Spleen (tissue), 11 donors: ENCODE measurements at regions not wholly inside any gene's neighbourhood (a gene's known extent, or its start where the extent isn't known, plus 50 kb on each side); places are given as distances from the start of the nearest gene placed in this dataset.

Source experiments
- DNase-seq: peaks from one replicate; pipeline ENCODE4 v3.0.0-alpha.2; 2020
- H3K27ac ChIP-seq, 8 donors: fragments of 200-600 bp; sonication (generic) in 7 of 8; 1 replicate in 4 of 8; 2 replicates in 4 of 8; pipeline versions ENCODE4 v1.5.0 to v1.8.0; 2016 to 2021; ENCODE audit warnings: inconsistent platforms in 4 of 8, mild to moderate bottlenecking in 4 of 8, moderate library complexity in 1 of 8
- H3K27me3 ChIP-seq, 7 donors: fragments of 200-600 bp; sonication (generic) in 6 of 7; replicated peaks in 1 of 7; 1 replicate in 4 of 7; 2 replicates in 3 of 7; pipeline versions ENCODE4 v1.5.0 to v1.8.0; 2016 to 2021; ENCODE audit warnings: inconsistent platforms in 3 of 7, mild to moderate bottlenecking in 1 of 7
- H3K36me3 ChIP-seq, 6 donors: fragments of 200-600 bp; sonication (generic) in 5 of 6; 1 replicate in 4 of 6; 2 replicates in 2 of 6; pipeline versions ENCODE4 v1.5.0 to v1.8.0; 2016 to 2021; ENCODE audit warnings: inconsistent platforms in 2 of 6
- H3K4me1 ChIP-seq, 6 donors: fragments of 200-600 bp; sonication (generic) in 5 of 6; 1 replicate in 3 of 6; 2 replicates in 3 of 6; pipeline versions ENCODE4 v1.5.0 to v1.8.0; 2016 to 2021; ENCODE audit warnings: inconsistent platforms in 3 of 6
- H3K4me3 ChIP-seq, 8 donors: fragments of 200-600 bp; sonication (generic) in 7 of 8; 1 replicate in 4 of 8; 2 replicates in 4 of 8; pipeline versions ENCODE4 v1.5.0 to v1.8.0; 2016 to 2021; ENCODE audit warnings: inconsistent platforms in 4 of 8, mild to moderate bottlenecking in 4 of 8, moderate library complexity in 2 of 8
- H3K9me3 ChIP-seq, 8 donors: fragments of 200-600 bp; sonication (generic) in 7 of 8; 1 replicate in 4 of 8; 2 replicates in 4 of 8; pipeline versions ENCODE4 v1.5.0 to v1.8.0; 2016 to 2021; ENCODE audit warnings: inconsistent platforms in 4 of 8
- CTCF ChIP-seq, 11 experiments: fragments of 200-600 bp in 7 of 11; fragments of 450-650 bp in 4 of 11; sonication (generic) in 4 of 11; IDR thresholded peaks in 8 of 11; conservative IDR thresholded peaks in 3 of 11; 1 replicate in 7 of 11; 2 replicates in 4 of 11; pipeline versions ENCODE4 v1.4.0 to v1.8.0; 2016 to 2021; ENCODE audit warnings: antibody characterized with exemption in 11 of 11, inconsistent platforms in 4 of 11, mild to moderate bottlenecking in 1 of 11
- POLR2A ChIP-seq, 3 donors: fragments of 450-650 bp; IDR thresholded peaks; one replicate each; pipeline ENCODE4 v1.5.1; 2017; ENCODE audit warnings: antibody characterized with exemption in 3 of 3, mild to moderate bottlenecking in 1 of 3
- POLR2AphosphoS5 ChIP-seq, 3 donors: sonication (generic); formaldehyde crosslinking; IDR thresholded peaks; one replicate each; pipeline ENCODE4 v1.5.1; 2017; ENCODE audit warnings: antibody characterized with exemption in 3 of 3
- WGBS, 5 donors: extraction: QIAGEN DNeasy Blood & Tissue Kit in 3 of 5; methylation state at CpG; one replicate each; pipeline versions ENCODE4 v1.1.5 to v1.1.7; 2013 to 2018; 5-methylcytosine and 5-hydroxymethylcytosine counted together
- intact Hi-C: fragments of 100-400 bp; cut with DNase I; formaldehyde crosslinking; loops from one replicate; pipeline ENCODE4 v1.15.0; 2023; ENCODE audit warnings: low total_unique reads
- donor health status: healthy with polysubstance abuse.
- donor health status: DM: no; HTN: no; CAD: no; lungs with moderate emphysema.
- donor health status: DM: no; HTN: no; CAD: no.
- donor health status: Bipolar disorder and iron deficiency.
- donor health status: healthy.
- donor health status: DM: no; HTN: no; CAD: no.
- donor health status: DM: yes; HTN: yes; CAD: no.

DNA sequence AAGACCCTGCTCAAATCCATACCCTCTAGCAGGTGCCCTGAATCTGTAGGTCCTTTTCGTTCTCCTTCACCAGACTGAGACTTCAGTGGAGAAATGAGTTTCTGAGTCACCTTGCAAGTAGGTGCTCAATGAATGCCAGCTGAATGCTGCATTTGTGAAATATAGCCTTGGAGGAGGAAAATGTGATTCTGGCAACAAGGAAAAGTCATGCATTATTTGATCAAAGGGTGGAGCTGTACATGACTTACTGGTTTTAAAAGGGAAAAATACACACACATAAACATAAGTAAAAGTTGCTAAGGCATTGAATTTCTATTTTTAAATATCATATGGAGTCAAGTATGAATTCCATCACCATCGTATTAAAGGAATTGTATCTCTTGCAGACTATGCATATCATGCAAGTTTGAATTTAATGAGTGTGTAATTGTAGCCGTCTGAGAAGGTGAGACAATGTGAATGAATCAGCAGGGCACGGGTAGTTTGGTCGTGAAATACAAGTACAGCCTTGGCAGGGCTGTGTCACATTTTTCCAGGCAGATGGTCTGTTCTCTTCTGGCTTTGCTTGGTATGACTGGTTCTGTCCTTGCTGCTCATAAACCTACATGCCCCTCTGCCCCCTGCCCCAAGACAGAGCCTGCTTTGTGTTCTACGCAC is 160.8 kb downstream of the COL6A3 start:
- intact Hi-C loops = no loop called here
- H3K27ac ChIP-seq = peak overlapping the region in 1 of 8 donors; percentile 43
- no peaks in the 10 kb centered on the region for H3K36me3 ChIP-seq
- no peaks in the 10 kb centered on the region for H3K9me3 ChIP-seq
- DNase-seq = no peak
- 82 to 93% (median 86%) methylated on average over 6 of the region's 6 CpGs for WGBS, 5 donors
- no peak for TF ChIP-seq POLR2AphosphoS5 (IDR thresholded peaks at IDR 0.05)
- no peak for TF ChIP-seq POLR2A (IDR thresholded peaks at IDR 0.05)
- TF ChIP-seq CTCF (IDR thresholded peaks at IDR 0.05 in 8 of 11, conservative IDR thresholded peaks at IDR 0.05 in 3 of 11) = no peak
- peaks cover 0 to 29% (median 0%) of the 10 kb centered on the region in 7 donors for H3K27me3 ChIP-seq
- no peak overlapping the region for H3K4me3 ChIP-seq
- H3K4me1 ChIP-seq = peaks cover 0 to 12% (median 6%) of the 10 kb centered on the region in 6 donors

DNA sequence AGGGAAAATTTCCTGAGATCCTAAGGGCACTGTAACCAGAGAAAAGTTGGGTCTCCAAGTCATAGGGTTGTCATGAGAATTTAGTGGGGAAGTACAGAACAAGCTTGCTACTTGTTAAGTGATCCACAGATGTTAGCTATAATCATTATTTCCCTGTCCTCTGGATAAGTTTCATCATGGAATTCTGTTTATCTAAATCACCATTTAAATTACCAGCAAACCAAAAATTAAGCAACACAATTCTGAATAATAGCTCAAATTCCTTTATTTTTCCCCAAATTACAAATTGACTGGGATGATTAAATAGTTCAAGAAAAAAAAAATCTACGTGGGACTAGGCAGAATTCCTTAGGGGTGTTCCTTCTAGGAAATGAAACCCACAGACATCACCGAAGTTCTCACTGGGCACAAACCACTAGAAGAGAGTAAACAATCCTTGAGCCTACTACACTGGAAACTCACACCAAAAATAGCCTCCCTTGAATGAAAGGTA is 159.5 kb downstream of the COL6A3 start:
- 38 to 54% (median 51%) methylated on average over 2 of the region's 2 CpGs for WGBS, 5 donors
- H3K27me3 ChIP-seq = peaks cover 0 to 25% (median 0%) of the 10 kb centered on the region in 7 donors
- intact Hi-C loops = no loop called here
- H3K36me3 ChIP-seq = no peaks in the 10 kb centered on the region
- H3K9me3 ChIP-seq = no peaks in the 10 kb centered on the region
- H3K4me3 ChIP-seq = no peak overlapping the region
- TF ChIP-seq POLR2A (IDR thresholded peaks at IDR 0.05) = no peak
- no peak for TF ChIP-seq CTCF (IDR thresholded peaks at IDR 0.05 in 8 of 11, conservative IDR thresholded peaks at IDR 0.05 in 3 of 11)
- TF ChIP-seq POLR2AphosphoS5 (IDR thresholded peaks at IDR 0.05) = no peak
- peaks cover 0 to 21% (median 7%) of the 10 kb centered on the region in 6 donors for H3K4me1 ChIP-seq
- DNase-seq = no peak
- peak overlapping the region in 3 of 8 donors; percentile 8 to 43 (median 26) for H3K27ac ChIP-seq

DNA sequence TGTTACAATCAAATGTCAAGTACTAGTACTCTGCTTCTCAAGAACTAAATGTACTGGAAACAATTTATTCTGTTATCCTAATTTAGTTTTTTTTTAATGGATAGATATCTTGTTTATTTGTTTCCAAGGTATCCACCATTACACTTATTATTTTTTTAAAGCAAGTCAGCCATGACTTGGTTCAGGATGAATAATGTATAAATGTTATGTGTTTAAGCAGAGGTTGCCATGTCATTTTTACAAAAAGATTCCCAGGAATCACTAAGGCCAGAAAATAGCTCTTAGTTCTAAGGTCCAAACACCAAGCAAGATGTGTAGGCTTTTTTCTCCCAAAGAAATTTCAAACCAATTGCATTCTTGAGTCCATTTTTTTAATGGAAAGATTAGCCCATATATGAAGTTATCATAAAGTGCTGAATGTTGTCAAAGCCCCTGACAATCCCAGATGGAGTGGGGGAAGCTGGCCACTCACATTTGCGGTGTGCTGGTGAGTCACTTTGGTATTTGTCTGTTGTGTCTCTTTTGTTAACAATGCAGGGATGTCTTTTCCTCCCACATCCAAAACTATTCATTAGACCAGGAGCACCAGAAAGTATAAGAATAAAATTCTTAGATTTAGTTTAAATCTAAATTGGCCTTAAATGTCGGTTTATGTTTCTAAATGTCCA is 158.9 kb downstream of the COL6A3 start:
- H3K4me1 ChIP-seq = peaks cover 0 to 21% (median 7%) of the 10 kb centered on the region in 6 donors

More for the DNA sequence above, 158.9 kb downstream of the COL6A3 start:
- TF ChIP-seq CTCF (IDR thresholded peaks at IDR 0.05 in 8 of 11, conservative IDR thresholded peaks at IDR 0.05 in 3 of 11) (no peak), POLR2A (IDR thresholded peaks at IDR 0.05) (no peak), POLR2AphosphoS5 (IDR thresholded peaks at IDR 0.05) (no peak)
- Histone ChIP-seq H3K27me3 (peaks cover 0 to 19% (median 0%) of the 10 kb centered on the region in 7 donors), H3K9me3 (no peaks in the 10 kb centered on the region), H3K4me3 (no peak overlapping the region), H3K36me3 (no peaks in the 10 kb centered on the region), H3K27ac (peak overlapping the region in 1 of 8 donors; percentile 41)
- DNase-seq = no peak
- 80 to 96% (median 88%) methylated on average over 2 of the region's 2 CpGs for WGBS, 5 donors
- intact Hi-C loops = no loop called here
